ENCODE measurements at regions not wholly inside any gene's neighbourhood (a gene's known extent, or its start where the extent isn't known, plus 50 kb on each side); places are given as distances from the start of the nearest gene placed in this dataset.

DNA sequence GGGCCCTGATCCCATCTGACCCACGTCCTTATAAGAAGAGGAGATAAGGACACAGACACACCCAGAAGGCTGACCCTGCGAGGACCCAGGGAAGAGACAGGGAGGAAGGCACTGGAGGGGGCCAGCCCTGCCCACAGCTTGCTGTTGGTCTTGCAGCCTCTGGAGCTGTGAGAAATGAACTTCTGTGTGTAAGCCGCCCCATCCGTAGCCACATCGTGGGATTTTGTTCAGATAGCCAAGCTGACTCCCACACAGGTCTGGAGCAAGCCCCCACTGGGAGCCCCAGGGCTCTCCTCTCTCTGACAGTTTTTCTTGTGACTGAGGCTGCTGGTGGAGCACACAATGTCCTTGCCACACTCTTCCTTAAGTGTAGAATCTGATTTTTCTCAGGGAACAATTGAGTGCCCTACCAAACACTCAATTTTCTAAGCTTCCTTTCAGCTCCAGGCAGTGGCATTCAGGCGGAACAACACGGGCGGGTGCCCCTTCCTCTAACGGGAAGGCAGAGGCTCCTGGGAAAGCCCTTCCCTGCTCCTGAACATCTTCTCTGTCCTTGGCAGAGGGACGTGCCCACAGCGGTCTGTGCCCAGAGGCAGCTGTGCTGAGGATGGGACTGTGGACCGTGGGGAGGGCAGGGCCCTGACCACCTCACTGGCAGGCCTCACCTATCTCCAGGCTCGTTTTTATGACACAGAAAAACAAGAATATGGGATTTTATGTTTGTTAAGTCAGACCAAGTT is 160.6 kb upstream of the SHH start:
- Histone ChIP-seq H3K4me3 (no peak overlapping the region), H3K27ac (no peak overlapping the region)
- TF ChIP-seq, protein P1, sequence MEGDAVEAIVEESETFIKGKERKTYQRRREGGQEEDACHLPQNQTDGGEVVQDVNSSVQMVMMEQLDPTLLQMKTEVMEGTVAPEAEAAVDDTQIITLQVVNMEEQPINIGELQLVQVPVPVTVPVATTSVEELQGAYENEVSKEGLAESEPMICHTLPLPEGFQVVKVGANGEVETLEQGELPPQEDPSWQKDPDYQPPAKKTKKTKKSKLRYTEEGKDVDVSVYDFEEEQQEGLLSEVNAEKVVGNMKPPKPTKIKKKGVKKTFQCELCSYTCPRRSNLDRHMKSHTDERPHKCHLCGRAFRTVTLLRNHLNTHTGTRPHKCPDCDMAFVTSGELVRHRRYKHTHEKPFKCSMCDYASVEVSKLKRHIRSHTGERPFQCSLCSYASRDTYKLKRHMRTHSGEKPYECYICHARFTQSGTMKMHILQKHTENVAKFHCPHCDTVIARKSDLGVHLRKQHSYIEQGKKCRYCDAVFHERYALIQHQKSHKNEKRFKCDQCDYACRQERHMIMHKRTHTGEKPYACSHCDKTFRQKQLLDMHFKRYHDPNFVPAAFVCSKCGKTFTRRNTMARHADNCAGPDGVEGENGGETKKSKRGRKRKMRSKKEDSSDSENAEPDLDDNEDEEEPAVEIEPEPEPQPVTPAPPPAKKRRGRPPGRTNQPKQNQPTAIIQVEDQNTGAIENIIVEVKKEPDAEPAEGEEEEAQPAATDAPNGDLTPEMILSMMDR (IDR thresholded peaks at IDR 0.05), result no peak
- DNase-seq (ENCODE audit: low spot score), result peak; percentile 33

DNA sequence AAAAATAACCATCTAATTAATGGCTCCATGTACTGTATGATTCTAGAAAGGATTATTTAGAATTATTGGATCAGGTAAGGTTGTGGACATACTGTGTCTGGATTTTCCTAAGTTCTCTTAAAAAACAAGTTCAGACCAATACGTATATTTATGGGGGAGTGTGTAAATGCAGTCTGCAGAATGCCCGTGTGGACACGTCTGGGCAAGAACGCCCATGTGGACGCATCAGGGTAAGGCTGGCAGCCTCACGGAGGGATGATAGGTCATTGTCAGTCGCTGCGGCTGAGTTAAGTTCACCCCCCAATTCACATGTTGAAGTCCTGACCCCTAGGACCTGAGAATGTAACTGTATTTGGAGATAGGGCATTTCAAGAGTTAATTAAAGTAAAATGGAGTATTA is 160.0 kb upstream of the SHH start:
- TF ChIP-seq, protein P1 (IDR thresholded peaks at IDR 0.05), result no peak
- Histone ChIP-seq H3K4me3 (no peak overlapping the region), H3K27ac (no peak overlapping the region)
- no peak for DNase-seq (ENCODE audit: low spot score)

DNA sequence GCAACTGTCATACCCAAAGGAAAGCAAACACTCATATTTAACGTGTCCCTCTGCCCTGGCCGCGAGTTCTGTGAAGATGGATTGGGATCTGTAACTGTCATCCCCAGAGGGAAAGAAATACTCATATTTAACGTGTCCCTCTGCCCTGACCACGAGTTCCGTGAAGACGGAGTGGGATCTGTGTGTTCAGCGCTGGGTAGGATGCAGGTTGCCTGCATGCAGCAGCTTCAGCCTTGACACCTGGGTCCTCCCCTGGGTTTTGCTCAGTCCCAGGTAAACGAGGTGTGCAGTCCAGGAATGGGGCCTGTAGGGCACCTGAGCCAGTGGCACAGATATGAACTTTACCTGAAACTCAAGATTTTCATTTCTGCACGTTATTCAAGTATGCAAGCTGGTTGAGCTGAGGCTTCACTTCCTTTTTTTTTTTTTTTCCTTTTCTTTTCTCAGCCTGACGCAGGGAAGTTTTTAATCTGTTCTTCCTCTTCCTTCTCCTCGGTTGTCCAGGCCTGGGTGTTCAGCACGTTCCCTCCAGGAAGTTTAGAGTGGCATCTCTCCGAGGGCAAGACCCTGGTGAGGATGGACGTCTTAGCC is 159.0 kb upstream of the SHH start:
- DNase-seq (ENCODE audit: low spot score), result peak; percentile 33
- H3K27ac ChIP-seq, result no peak overlapping the region
- no peak overlapping the region for H3K4me3 ChIP-seq
- TF ChIP-seq, protein P1 (IDR thresholded peaks at IDR 0.05), result no peak

DNA sequence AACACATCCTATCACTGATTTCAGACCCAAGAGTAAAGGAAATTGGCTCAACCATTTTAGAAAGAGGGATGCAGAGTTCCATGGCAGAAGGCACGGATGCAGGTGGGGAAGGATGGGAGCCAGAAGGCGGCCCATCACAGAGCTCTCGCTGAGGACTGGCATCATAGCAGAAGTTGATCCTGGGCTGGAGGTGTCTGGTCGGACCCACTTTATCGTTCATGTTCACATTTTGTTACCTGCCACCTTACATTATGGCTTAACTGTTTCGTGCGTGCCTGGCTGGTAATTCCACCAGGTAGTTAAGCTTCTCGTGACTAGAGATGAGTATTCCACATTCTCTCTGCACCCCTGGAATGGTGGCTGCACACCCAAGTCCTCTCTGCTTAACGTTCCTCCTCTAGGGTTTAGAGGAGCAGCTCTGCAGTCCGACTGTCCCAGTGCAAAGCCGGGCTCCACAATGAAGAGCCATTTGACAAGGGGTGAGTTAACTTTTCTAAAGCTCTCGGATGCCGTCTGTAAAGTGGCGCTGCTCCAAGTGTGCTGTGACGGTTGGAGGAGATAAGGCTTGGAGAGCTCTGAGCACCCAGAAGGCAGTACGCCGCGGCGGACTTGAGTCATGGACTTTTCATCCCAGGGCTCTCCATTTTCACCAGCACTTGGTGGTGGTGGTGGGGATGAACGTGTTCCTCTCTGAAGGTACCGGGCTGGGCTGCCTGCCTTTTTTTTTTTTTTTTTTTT is 157.1 kb upstream of the SHH start:
- Histone ChIP-seq H3K27ac (no peak overlapping the region), H3K4me3 (no peak overlapping the region)
- DNase-seq (ENCODE audit: low spot score), result peak; percentile 26
- TF ChIP-seq, protein P1 (IDR thresholded peaks at IDR 0.05), result no peak

DNA sequence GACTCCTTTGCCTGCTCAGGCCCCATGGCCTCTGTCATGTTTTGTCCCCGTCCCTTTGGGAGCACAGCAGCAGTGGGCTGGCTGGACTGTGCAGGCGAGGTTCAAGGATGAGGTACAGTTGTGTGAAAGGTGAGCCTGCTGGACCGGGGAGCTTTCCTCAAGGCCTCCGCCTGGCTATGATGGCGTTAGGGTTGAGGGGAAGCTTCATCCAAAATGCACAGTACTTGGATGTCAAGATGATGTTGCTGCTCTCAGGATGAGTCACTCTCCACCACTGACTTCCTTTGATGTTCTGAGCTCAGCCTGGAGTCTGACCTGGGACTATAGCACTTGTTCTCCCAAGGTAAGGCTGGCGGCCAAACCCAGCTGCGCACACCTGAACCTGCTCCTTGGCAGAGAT is 152.7 kb upstream of the SHH start:
- DNase-seq (ENCODE audit: low spot score), result no peak
- H3K27ac ChIP-seq, result no peak overlapping the region
- TF ChIP-seq, protein P1 (IDR thresholded peaks at IDR 0.05), result no peak
- H3K4me3 ChIP-seq, result no peak overlapping the region

DNA sequence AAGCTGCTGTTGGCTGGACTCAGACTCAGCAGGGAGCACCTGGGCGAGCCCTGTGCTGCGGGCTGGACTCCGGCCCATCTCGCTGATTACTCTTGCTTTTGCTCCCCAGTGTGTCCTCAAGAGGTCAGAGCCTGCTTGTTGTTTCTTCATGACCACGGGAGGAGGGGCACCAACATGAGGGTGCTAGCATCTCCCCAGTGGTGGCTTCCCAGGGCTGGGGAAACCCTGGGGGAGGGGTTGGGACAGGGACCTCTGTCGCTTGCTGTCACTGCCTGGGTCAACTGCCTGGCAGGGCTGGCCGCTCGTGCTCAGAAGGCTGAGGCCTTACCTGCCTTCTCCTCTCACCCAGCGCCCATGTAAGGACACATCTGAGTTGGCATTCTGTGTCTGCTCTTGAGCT is 152.3 kb upstream of the SHH start:
- H3K4me3 ChIP-seq, result no peak overlapping the region
- H3K27ac ChIP-seq, result no peak overlapping the region
- peak; percentile 60 for DNase-seq (ENCODE audit: low spot score)
- TF ChIP-seq, protein P1 (IDR thresholded peaks at IDR 0.05), result no peak

All from coronary artery (tissue), 2 donors.